SK-N-SH treated with all-trans-retinoic acid at 6 μM for 48 hours (cell line): ENCODE measurements at regions not wholly inside any gene's neighbourhood (a gene's known extent, or its start where the extent isn't known, plus 50 kb on each side); places are given as distances from the start of the nearest gene placed in this dataset.

Experiments
- ATAC-seq: fragments of 200-7000 bp; cut with Tn5 transposase; 3 replicates; pipeline ENCODE4 v1.9.1; 2020; ENCODE audit warnings: mild to moderate bottlenecking, moderate library complexity
- ARNTL ChIP-seq: fragments of 450-650 bp; formaldehyde crosslinking; IDR thresholded peaks from 2 replicates; pipeline ENCODE4 v1.5.0; 2020; ENCODE audit warnings: low read depth, mild to moderate bottlenecking, moderate library complexity, borderline replicate concordance
- BACH2 ChIP-seq: fragments of 250-450 bp; sonication (Bioruptor Pico); IDR thresholded peaks from 2 replicates; pipeline ENCODE4 v1.9.0; 2021; ENCODE audit warnings: mild to moderate bottlenecking, borderline replicate concordance
- CREB5 ChIP-seq: fragments of 250-450 bp; sonication (Bioruptor Pico); IDR thresholded peaks from 2 replicates; pipeline ENCODE4 v1.5.1; 2020; ENCODE audit warnings: low read depth, mild to moderate bottlenecking, moderate library complexity
- ESRRG ChIP-seq: fragments of 250-450 bp; sonication (Bioruptor Pico); IDR thresholded peaks from 2 replicates; pipeline ENCODE4 v1.6.1; 2021; ENCODE audit warnings: mild to moderate bottlenecking
- GLIS3 ChIP-seq: fragments of 250-450 bp; sonication (Bioruptor Pico); IDR thresholded peaks from 2 replicates; pipeline ENCODE4 v1.5.0; 2020; ENCODE audit warnings: mild to moderate bottlenecking, moderate library complexity
- ISL1 ChIP-seq: fragments of 250-450 bp; sonication (Bioruptor Pico); IDR thresholded peaks from 2 replicates; pipeline ENCODE4 v2.1.2; 2022; ENCODE audit warnings: mild to moderate bottlenecking, moderate library complexity
- PPARA ChIP-seq: fragments of 250-450 bp; sonication (Bioruptor Pico); IDR thresholded peaks from 2 replicates; pipeline ENCODE4 v1.5.0; 2020; ENCODE audit warnings: mild to moderate bottlenecking, borderline replicate concordance
- RARB ChIP-seq: fragments of 250-450 bp; sonication (Bioruptor Pico); IDR thresholded peaks from 2 replicates; pipeline ENCODE4 v1.8.0; 2021; ENCODE audit warnings: mild to moderate bottlenecking, moderate library complexity
- SNAI2 ChIP-seq: fragments of 250-450 bp; sonication (Bioruptor Pico); IDR thresholded peaks from 2 replicates; pipeline ENCODE4 v1.5.0; 2020; ENCODE audit warnings: mild to moderate bottlenecking, moderate library complexity
- TCF4 ChIP-seq: fragments of 250-450 bp; sonication (Bioruptor Pico); IDR thresholded peaks from 2 replicates; pipeline ENCODE4 v1.8.0; 2021; ENCODE audit warnings: mild to moderate bottlenecking, moderate library complexity, borderline replicate concordance
- TOX ChIP-seq: fragments of 250-450 bp; sonication (Bioruptor Pico); IDR thresholded peaks from 2 replicates; pipeline ENCODE4 v1.8.0; 2021; ENCODE audit warnings: mild to moderate bottlenecking, moderate library complexity, borderline replicate concordance
- ZC3H10 ChIP-seq: fragments of 250-450 bp; sonication (Bioruptor Pico); IDR thresholded peaks from 2 replicates; pipeline ENCODE4 v1.5.1; 2021; ENCODE audit warnings: mild to moderate bottlenecking, moderate library complexity
- ZFP3 ChIP-seq: fragments of 250-450 bp; sonication (Bioruptor Pico); IDR thresholded peaks from 2 replicates; pipeline ENCODE4 v1.5.0; 2020; ENCODE audit warnings: mild to moderate bottlenecking, moderate library complexity
- ZNF565 ChIP-seq: fragments of 450-650 bp; formaldehyde crosslinking; conservative IDR thresholded peaks from 2 replicates; pipeline ENCODE4 v1.5.0; 2020; ENCODE audit warnings: low read depth, mild to moderate bottlenecking, moderate library complexity
- ZNF70 ChIP-seq: fragments of 450-650 bp; formaldehyde crosslinking; IDR thresholded peaks from 2 replicates; pipeline ENCODE4 v1.5.0; 2020; ENCODE audit warnings: mild to moderate bottlenecking, moderate library complexity
- ZNF8 ChIP-seq: fragments of 450-650 bp; formaldehyde crosslinking; IDR thresholded peaks from 2 replicates; pipeline ENCODE4 v1.5.0; 2020; ENCODE audit warnings: mild to moderate bottlenecking, moderate library complexity
- TF ChIP-seq, protein P1 (sequence below): fragments of 250-450 bp; sonication (Bioruptor Pico); IDR thresholded peaks from 2 replicates; pipeline ENCODE4 v1.5.0; 2020; ENCODE audit warnings: mild to moderate bottlenecking, moderate library complexity
- TF ChIP-seq, protein P2 (sequence below): fragments of 250-450 bp; sonication (Bioruptor Pico); IDR thresholded peaks from 2 replicates; pipeline ENCODE4 v1.8.0; 2020; ENCODE audit warnings: mild to moderate bottlenecking, moderate library complexity, borderline replicate concordance
- TF ChIP-seq, protein P3 (sequence below): fragments of 250-450 bp; sonication (Bioruptor Pico); IDR thresholded peaks from 2 replicates; pipeline ENCODE4 v1.5.1; 2021; ENCODE audit warnings: mild to moderate bottlenecking, moderate library complexity
- TF ChIP-seq, protein P4 (sequence below): fragments of 250-450 bp; sonication (Bioruptor Pico); IDR thresholded peaks from 2 replicates; pipeline ENCODE4 v1.8.0; 2021; ENCODE audit warnings: low read depth, mild to moderate bottlenecking, moderate library complexity, borderline replicate concordance

DNA sequence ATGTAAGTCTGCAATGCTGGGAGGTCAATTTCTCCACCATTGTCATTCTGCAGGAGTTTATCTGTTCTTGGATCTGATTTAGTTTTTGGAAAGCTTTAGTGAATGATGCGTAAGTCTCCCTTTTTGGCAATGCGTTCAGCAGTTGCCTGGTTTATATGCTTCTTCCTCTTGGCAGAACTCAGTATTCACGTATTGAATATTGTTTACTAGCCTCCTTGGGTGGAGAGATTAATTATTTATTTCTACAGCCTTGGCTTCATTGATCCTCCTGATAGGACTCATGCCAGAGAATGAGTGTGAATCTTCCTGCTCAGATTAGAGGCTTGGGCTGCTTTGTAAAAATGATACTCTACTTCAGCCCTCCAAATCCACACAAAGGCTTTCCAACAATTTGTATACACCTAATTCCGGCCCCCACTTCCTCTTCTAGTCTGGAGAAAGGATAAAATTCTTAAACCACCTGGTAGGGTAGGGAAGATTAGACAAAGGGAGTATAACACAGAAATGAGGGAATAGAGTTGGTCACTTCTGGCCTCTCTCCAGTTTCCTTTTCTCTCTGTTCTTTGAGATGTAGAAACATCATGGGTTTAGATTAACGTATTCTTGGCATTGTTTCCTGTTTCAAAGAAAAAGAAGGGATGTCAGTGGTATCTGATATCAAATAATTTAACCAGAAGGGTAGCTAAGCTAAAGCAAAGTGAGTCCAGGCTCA lies 929.8 kb downstream of the KCNJ2 start (continued):
- TF ChIP-seq, protein P1, sequence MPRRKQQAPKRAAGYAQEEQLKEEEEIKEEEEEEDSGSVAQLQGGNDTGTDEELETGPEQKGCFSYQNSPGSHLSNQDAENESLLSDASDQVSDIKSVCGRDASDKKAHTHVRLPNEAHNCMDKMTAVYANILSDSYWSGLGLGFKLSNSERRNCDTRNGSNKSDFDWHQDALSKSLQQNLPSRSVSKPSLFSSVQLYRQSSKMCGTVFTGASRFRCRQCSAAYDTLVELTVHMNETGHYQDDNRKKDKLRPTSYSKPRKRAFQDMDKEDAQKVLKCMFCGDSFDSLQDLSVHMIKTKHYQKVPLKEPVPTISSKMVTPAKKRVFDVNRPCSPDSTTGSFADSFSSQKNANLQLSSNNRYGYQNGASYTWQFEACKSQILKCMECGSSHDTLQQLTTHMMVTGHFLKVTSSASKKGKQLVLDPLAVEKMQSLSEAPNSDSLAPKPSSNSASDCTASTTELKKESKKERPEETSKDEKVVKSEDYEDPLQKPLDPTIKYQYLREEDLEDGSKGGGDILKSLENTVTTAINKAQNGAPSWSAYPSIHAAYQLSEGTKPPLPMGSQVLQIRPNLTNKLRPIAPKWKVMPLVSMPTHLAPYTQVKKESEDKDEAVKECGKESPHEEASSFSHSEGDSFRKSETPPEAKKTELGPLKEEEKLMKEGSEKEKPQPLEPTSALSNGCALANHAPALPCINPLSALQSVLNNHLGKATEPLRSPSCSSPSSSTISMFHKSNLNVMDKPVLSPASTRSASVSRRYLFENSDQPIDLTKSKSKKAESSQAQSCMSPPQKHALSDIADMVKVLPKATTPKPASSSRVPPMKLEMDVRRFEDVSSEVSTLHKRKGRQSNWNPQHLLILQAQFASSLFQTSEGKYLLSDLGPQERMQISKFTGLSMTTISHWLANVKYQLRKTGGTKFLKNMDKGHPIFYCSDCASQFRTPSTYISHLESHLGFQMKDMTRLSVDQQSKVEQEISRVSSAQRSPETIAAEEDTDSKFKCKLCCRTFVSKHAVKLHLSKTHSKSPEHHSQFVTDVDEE, result no peak
- TF ChIP-seq RARB (no peak), ISL1 (CRISPR knock-in tag) (no peak), PPARA (no peak)

- no peak for ATAC-seq
- TF ChIP-seq RARB, result no peak
- TF ChIP-seq CREB5 (CRISPR knock-in tag), result no peak
- TF ChIP-seq SNAI2 (CRISPR knock-in tag), result no peak
- TF ChIP-seq, protein P2, sequence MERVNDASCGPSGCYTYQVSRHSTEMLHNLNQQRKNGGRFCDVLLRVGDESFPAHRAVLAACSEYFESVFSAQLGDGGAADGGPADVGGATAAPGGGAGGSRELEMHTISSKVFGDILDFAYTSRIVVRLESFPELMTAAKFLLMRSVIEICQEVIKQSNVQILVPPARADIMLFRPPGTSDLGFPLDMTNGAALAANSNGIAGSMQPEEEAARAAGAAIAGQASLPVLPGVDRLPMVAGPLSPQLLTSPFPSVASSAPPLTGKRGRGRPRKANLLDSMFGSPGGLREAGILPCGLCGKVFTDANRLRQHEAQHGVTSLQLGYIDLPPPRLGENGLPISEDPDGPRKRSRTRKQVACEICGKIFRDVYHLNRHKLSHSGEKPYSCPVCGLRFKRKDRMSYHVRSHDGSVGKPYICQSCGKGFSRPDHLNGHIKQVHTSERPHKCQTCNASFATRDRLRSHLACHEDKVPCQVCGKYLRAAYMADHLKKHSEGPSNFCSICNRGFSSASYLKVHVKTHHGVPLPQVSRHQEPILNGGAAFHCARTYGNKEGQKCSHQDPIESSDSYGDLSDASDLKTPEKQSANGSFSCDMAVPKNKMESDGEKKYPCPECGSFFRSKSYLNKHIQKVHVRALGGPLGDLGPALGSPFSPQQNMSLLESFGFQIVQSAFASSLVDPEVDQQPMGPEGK (CRISPR knock-in tag), result no peak
- TF ChIP-seq ZNF565 (CRISPR knock-in tag), result no peak
- TF ChIP-seq, protein P3, sequence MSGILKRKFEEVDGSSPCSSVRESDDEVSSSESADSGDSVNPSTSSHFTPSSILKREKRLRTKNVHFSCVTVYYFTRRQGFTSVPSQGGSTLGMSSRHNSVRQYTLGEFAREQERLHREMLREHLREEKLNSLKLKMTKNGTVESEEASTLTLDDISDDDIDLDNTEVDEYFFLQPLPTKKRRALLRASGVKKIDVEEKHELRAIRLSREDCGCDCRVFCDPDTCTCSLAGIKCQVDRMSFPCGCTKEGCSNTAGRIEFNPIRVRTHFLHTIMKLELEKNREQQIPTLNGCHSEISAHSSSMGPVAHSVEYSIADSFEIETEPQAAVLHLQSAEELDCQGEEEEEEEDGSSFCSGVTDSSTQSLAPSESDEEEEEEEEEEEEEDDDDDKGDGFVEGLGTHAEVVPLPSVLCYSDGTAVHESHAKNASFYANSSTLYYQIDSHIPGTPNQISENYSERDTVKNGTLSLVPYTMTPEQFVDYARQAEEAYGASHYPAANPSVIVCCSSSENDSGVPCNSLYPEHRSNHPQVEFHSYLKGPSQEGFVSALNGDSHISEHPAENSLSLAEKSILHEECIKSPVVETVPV (CRISPR knock-in tag), result no peak
- TF ChIP-seq ZNF8 (CRISPR knock-in tag), result no peak
- TF ChIP-seq ESRRG (CRISPR knock-in tag), result no peak
- TF ChIP-seq TOX (CRISPR knock-in tag), result no peak
- no peak for TF ChIP-seq ZC3H10 (CRISPR knock-in tag)
- no peak for TF ChIP-seq ARNTL (CRISPR knock-in tag)
- TF ChIP-seq, protein P4, sequence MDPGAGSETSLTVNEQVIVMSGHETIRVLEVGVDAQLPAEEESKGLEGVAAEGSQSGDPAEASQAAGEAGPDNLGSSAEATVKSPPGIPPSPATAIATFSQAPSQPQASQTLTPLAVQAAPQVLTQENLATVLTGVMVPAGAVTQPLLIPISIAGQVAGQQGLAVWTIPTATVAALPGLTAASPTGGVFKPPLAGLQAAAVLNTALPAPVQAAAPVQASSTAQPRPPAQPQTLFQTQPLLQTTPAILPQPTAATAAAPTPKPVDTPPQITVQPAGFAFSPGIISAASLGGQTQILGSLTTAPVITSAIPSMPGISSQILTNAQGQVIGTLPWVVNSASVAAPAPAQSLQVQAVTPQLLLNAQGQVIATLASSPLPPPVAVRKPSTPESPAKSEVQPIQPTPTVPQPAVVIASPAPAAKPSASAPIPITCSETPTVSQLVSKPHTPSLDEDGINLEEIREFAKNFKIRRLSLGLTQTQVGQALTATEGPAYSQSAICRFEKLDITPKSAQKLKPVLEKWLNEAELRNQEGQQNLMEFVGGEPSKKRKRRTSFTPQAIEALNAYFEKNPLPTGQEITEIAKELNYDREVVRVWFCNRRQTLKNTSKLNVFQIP, result no peak
- no peak for TF ChIP-seq PPARA
- TF ChIP-seq, protein P1, result no peak
- TF ChIP-seq ZNF70 (CRISPR knock-in tag), result no peak
- TF ChIP-seq TCF4 (CRISPR knock-in tag), result no peak
- TF ChIP-seq ZFP3 (CRISPR knock-in tag), result no peak
- no peak for TF ChIP-seq GLIS3 (CRISPR knock-in tag)
- TF ChIP-seq ISL1 (CRISPR knock-in tag), result no peak
- TF ChIP-seq BACH2 (CRISPR knock-in tag), result no peak
These were observed 933.4 kb downstream of the KCNJ2 start for GRCh38 chr17:71102777-71103176.
